CD14-positive monocyte (primary cell): ENCODE measurements at regions not wholly inside any gene's neighbourhood (a gene's known extent, or its start where the extent isn't known, plus 50 kb on each side); places are given as distances from the start of the nearest gene placed in this dataset.

Source experiments
- DNase-seq, 3 donors: peaks; one replicate each; pipeline ENCODE4 v3.0.0-alpha.2; 2011 to 2022
- H2AFZ ChIP-seq: 2 replicates; pipeline ENCODE4 v1.6.0; 2012; ENCODE audit warnings: mild to moderate bottlenecking, low read depth, low read length, inconsistent platforms; ENCODE audit not compliant: insufficient read depth, poor library complexity, severe bottlenecking
- H3K27ac ChIP-seq, 2 donors: 1 replicate in 1 of 2; 2 replicates in 1 of 2; pipeline ENCODE4 v1.5.1; 2012 to 2013; ENCODE audit warnings: low read length in 2 of 2, control low read depth in 1 of 2, inconsistent platforms in 1 of 2, low read depth in 1 of 2, mild to moderate bottlenecking in 1 of 2
- H3K27me3 ChIP-seq, 2 donors: one replicate each; pipeline versions ENCODE4 v1.6.0 to v1.6.1; 2011 to 2013; ENCODE audit warnings: low read length in 2 of 2; ENCODE audit not compliant: control insufficient read depth in 2 of 2, insufficient read depth in 2 of 2
- H3K36me3 ChIP-seq, 2 donors: replicated peaks in 1 of 2; 1 replicate in 1 of 2; 2 replicates in 1 of 2; pipeline versions ENCODE4 v1.5.1 to v1.6.1; 2012 to 2013; ENCODE audit warnings: low read length in 2 of 2, control low read depth in 1 of 2, inconsistent platforms in 1 of 2, mild to moderate bottlenecking in 1 of 2; ENCODE audit not compliant: insufficient read depth in 2 of 2, control insufficient read depth in 1 of 2
- H3K4me1 ChIP-seq, 2 donors: 1 replicate in 1 of 2; 2 replicates in 1 of 2; pipeline versions ENCODE4 v1.5.1 to v1.6.1; 2012 to 2013; ENCODE audit warnings: low read length in 2 of 2, control low read depth in 1 of 2, inconsistent platforms in 1 of 2, mild to moderate bottlenecking in 1 of 2, moderate library complexity in 1 of 2; ENCODE audit not compliant: insufficient read depth in 2 of 2, control insufficient read depth in 1 of 2
- H3K4me2 ChIP-seq: replicated peaks from 2 replicates; pipeline ENCODE3; 2012; ENCODE audit warnings: low read length, moderate library complexity, mild to moderate bottlenecking; ENCODE audit not compliant: poor library complexity, severe bottlenecking; ENCODE audit errors: extremely low read depth
- H3K4me3 ChIP-seq, 3 experiments: fragments of 200-600 bp in 1 of 3; sonication (generic) in 1 of 3; replicated peaks in 1 of 3; 1 replicate in 2 of 3; 2 replicates in 1 of 3; pipeline ENCODE4 v1.5.1; 2011 to 2013; ENCODE audit warnings: low read length in 3 of 3, mild to moderate bottlenecking in 3 of 3, control low read depth in 2 of 3, low read depth in 2 of 3, inconsistent platforms in 1 of 3, moderate library complexity in 1 of 3
- H3K79me2 ChIP-seq: 2 replicates; pipeline ENCODE4 v1.6.0; 2012; ENCODE audit warnings: mild to moderate bottlenecking, control low read depth, inconsistent platforms, low read length, moderate library complexity; ENCODE audit not compliant: insufficient read depth
- H3K9ac ChIP-seq: 2 replicates; pipeline ENCODE4 v1.6.0; 2017; ENCODE audit warnings: low read length, mild to moderate bottlenecking; ENCODE audit not compliant: insufficient read depth, poor library complexity, severe bottlenecking
- H3K9me3 ChIP-seq, 2 donors: replicated peaks in 1 of 2; 1 replicate in 1 of 2; 2 replicates in 1 of 2; pipeline versions ENCODE4 v1.5.1 to v1.6.1; 2012 to 2013; ENCODE audit warnings: low read length in 2 of 2, control low read depth in 1 of 2; ENCODE audit not compliant: control insufficient read depth in 1 of 2, insufficient read depth in 1 of 2
- H4K20me1 ChIP-seq: 2 replicates; pipeline ENCODE4 v1.6.0; 2012; ENCODE audit warnings: mild to moderate bottlenecking, low read length, control low read depth, moderate library complexity; ENCODE audit not compliant: insufficient read depth
- H3K27ac Mint-ChIP-seq, 7 donors: one replicate each; pipeline ENCODE4 v1.8.0; 2020; ENCODE audit warnings: mild to moderate bottlenecking in 7 of 7, mixed read lengths in 7 of 7, moderate library complexity in 6 of 7, inconsistent platforms in 2 of 7
- H3K27me3 Mint-ChIP-seq, 3 donors: one replicate each; pipeline ENCODE4 v1.8.0; 2021 to 2022; ENCODE audit warnings: low read depth in 3 of 3, mild to moderate bottlenecking in 3 of 3, mixed read lengths in 3 of 3, moderate library complexity in 3 of 3, inconsistent platforms in 1 of 3
- H3K36me3 Mint-ChIP-seq, 2 donors: one replicate each; pipeline ENCODE4 v1.8.0; 2020; ENCODE audit warnings: mixed read lengths in 2 of 2, inconsistent platforms in 1 of 2, mild to moderate bottlenecking in 1 of 2
- H3K4me1 Mint-ChIP-seq: one replicate; pipeline ENCODE4 v1.8.0; 2020; ENCODE audit warnings: mild to moderate bottlenecking, mixed read lengths
- H3K4me3 Mint-ChIP-seq, 2 donors: one replicate each; pipeline ENCODE4 v1.8.0; 2020; ENCODE audit warnings: mild to moderate bottlenecking in 2 of 2, mixed read lengths in 2 of 2, moderate library complexity in 1 of 2
- H3K9me3 Mint-ChIP-seq, 7 donors: one replicate each; pipeline ENCODE4 v1.8.0; 2020 to 2022; ENCODE audit warnings: mixed read lengths in 7 of 7, mild to moderate bottlenecking in 6 of 7, moderate library complexity in 6 of 7, inconsistent platforms in 2 of 7
- WGBS: methylation state at CpG from one replicate; pipeline ENCODE4 v1.1.5; 2013; ENCODE audit warnings: missing lambda C conversion rate; ENCODE audit not compliant: insufficient coverage; 5-methylcytosine and 5-hydroxymethylcytosine counted together
- intact Hi-C, 2 donors: fragments of 100-400 bp; cut with micrococcal nuclease; formaldehyde crosslinking; loops; one replicate each; pipeline versions ENCODE4 v1.15.0 to v1.15.1; 2023
- TF ChIP-seq, protein P1 (sequence below): fragments of 200-600 bp; IDR thresholded peaks from one replicate; pipeline ENCODE4 v1.8.0; 2022; ENCODE audit warnings: antibody characterized with exemption, mild to moderate bottlenecking

- Mint-ChIP-seq H3K36me3 (no peaks in the 10 kb centered on the region), H3K27ac (no peak overlapping the region), H3K27me3 (peaks cover 0 to 6% (median 3%) of the 10 kb centered on the region in 3 donors), H3K4me1 (peaks cover 9% of the 10 kb centered on the region), H3K9me3 (peaks cover 0 to 4% (median 0%) of the 10 kb centered on the region in 7 donors), H3K4me3 (no peak overlapping the region)
- no peaks in the 10 kb centered on the region for H3K27me3 ChIP-seq
- H3K27ac ChIP-seq, result no peak overlapping the region
- H3K36me3 ChIP-seq, result no peaks in the 10 kb centered on the region
- no peak overlapping the region for H3K4me3 ChIP-seq
- no peaks in the 10 kb centered on the region for H3K9me3 ChIP-seq
- no peak overlapping the region for H3K9ac ChIP-seq
- no peak for DNase-seq
- no peaks in the 10 kb centered on the region for H3K4me1 ChIP-seq
- no peaks in the 10 kb centered on the region for H3K79me2 ChIP-seq
- TF ChIP-seq, protein P1, sequence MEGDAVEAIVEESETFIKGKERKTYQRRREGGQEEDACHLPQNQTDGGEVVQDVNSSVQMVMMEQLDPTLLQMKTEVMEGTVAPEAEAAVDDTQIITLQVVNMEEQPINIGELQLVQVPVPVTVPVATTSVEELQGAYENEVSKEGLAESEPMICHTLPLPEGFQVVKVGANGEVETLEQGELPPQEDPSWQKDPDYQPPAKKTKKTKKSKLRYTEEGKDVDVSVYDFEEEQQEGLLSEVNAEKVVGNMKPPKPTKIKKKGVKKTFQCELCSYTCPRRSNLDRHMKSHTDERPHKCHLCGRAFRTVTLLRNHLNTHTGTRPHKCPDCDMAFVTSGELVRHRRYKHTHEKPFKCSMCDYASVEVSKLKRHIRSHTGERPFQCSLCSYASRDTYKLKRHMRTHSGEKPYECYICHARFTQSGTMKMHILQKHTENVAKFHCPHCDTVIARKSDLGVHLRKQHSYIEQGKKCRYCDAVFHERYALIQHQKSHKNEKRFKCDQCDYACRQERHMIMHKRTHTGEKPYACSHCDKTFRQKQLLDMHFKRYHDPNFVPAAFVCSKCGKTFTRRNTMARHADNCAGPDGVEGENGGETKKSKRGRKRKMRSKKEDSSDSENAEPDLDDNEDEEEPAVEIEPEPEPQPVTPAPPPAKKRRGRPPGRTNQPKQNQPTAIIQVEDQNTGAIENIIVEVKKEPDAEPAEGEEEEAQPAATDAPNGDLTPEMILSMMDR, result no peak
- H4K20me1 ChIP-seq, result no peaks in the 10 kb centered on the region
- no peak overlapping the region for H3K4me2 ChIP-seq
- 80% methylated on average over 8 of the region's 8 CpGs for WGBS
- H2AFZ ChIP-seq, result no peak overlapping the region
- intact Hi-C loops, result no loop called here
These were observed 474.9 kb downstream of the EIPR1 start for GRCh38 chr2:2902547-2903281.

GRCh38 chr2:2901384-2902345 lies 476.0 kb downstream of the EIPR1 start:
- Histone ChIP-seq H3K4me3 (no peak overlapping the region), H3K79me2 (no peaks in the 10 kb centered on the region), H3K27me3 (no peaks in the 10 kb centered on the region), H3K4me2 (no peak overlapping the region), H3K4me1 (no peaks in the 10 kb centered on the region), H3K36me3 (no peaks in the 10 kb centered on the region), H3K9me3 (no peaks in the 10 kb centered on the region), H3K27ac (no peak overlapping the region), H4K20me1 (no peaks in the 10 kb centered on the region), H2AFZ (no peak overlapping the region), H3K9ac (no peak overlapping the region)
- 60% methylated on average over 8 of the region's 13 CpGs for WGBS
- intact Hi-C loops, result no loop called here
- Mint-ChIP-seq H3K9me3 (peaks cover 0 to 7% (median 0%) of the 10 kb centered on the region in 7 donors), H3K36me3 (no peaks in the 10 kb centered on the region), H3K4me1 (peaks cover 9% of the 10 kb centered on the region), H3K27ac (peak overlapping the region in 2 of 7 donors; percentile 29 to 30), H3K4me3 (peak overlapping the region in 1 of 2 donors; percentile 43), H3K27me3 (peaks cover 0 to 5% (median 3%) of the 10 kb centered on the region in 3 donors)
- TF ChIP-seq, protein P1, result no peak
- no peak for DNase-seq
